Urothelium cell line (cell line): ENCODE measurements at regions not wholly inside any gene's neighbourhood (a gene's known extent, or its start where the extent isn't known, plus 50 kb on each side); places are given as distances from the start of the nearest gene placed in this dataset.

Experiments
- DNase-seq: peaks from one replicate; pipeline ENCODE4 v3.0.0; 2011; ENCODE audit warnings: low spot score, mixed read lengths
- FAIRE-seq: peaks from 2 replicates; lab custom pipeline; 2011; peaks lifted over from hg19 to GRCh38; lab: Jason Lieb, UNC

GRCh38 chr7:131190146-131190545 lies 137.5 kb upstream of the MKLN1 start:
- FAIRE-seq (no peak), DNase-seq (no peak)

- FAIRE-seq (no peak), DNase-seq (no peak)
These were observed 137.1 kb upstream of the MKLN1 start for GRCh38 chr7:131190581-131190980.

GRCh38 chr7:131194070-131194865 lies 133.4 kb upstream of the MKLN1 start:
- DNase-seq (no peak), FAIRE-seq (no peak)

GRCh38 chr7:131196803-131197202 lies 130.9 kb upstream of the MKLN1 start:
- FAIRE-seq: no peak
- DNase-seq: no peak

- no peak for FAIRE-seq
- peak; percentile 52 for DNase-seq
These were observed 129.6 kb upstream of the MKLN1 start for GRCh38 chr7:131197920-131198615.

- DNase-seq: no peak
- no peak for FAIRE-seq
These were observed 125.2 kb upstream of the MKLN1 start for GRCh38 chr7:131202451-131202850.

- FAIRE-seq (no peak), DNase-seq (no peak)
These were observed 124.2 kb upstream of the MKLN1 start for GRCh38 chr7:131203291-131203976.

DNA sequence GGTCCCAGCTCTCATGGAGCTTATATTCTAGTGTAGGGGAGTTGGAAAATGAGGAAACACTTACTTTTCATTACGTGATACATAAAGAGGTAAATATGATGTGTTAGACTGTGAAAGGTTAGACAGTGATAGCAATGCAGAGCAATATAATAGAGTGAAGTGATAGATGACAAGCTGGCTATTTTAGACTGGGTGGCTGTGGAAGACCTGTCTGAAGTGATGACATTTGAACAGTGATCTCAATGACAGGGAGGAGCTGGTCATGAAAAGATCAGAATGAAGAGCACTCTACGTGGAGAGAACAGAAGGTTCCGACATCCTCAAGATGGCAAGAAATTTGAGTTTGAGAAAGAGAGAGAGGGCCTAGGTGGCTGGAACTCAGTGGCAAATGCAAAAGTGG lies 118.9 kb upstream of the MKLN1 start:
- DNase-seq (no peak), FAIRE-seq (no peak)

- FAIRE-seq (no peak), DNase-seq (no peak)
These were observed 117.1 kb upstream of the MKLN1 start for GRCh38 chr7:131210618-131211017.

GRCh38 chr7:131211500-131211899 lies 116.2 kb upstream of the MKLN1 start:
- DNase-seq (no peak), FAIRE-seq (no peak)

GRCh38 chr7:131212114-131212513 lies 115.6 kb upstream of the MKLN1 start:
- DNase-seq: no peak
- no peak for FAIRE-seq

GRCh38 chr7:131218727-131219128 lies 108.9 kb upstream of the MKLN1 start:
- no peak for FAIRE-seq
- no peak for DNase-seq

GRCh38 chr7:131219312-131220041 lies 108.2 kb upstream of the MKLN1 start:
- FAIRE-seq: no peak

GRCh38 chr7:131221061-131221460 lies 106.6 kb upstream of the MKLN1 start:
- FAIRE-seq: no peak
- DNase-seq: no peak

More at GRCh38 chr7:131219312-131220041, 108.2 kb upstream of the MKLN1 start:
- no peak for DNase-seq

DNA sequence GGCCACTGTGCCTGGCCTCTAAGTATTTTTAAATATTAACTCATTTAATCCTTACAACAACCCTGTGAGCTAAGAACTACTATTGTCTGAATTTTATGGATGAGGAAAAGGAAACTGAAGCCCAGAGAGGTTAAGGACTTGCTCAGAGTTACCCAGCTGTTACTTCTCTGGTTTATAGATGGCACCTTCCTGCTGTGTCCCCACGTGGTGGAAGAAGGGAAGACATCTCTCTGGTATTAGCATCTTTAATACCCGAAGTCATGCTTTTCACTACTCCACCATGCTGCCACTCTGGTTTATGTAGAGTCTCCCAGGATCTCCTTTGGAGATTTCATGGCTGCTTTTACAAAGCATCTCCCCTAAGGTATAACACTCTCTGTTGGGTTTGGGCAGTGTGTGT lies 105.5 kb upstream of the MKLN1 start:
- no peak for FAIRE-seq
- DNase-seq: no peak

- no peak for FAIRE-seq
- no peak for DNase-seq
These were observed 104.5 kb upstream of the MKLN1 start for GRCh38 chr7:131223151-131223550.

DNA sequence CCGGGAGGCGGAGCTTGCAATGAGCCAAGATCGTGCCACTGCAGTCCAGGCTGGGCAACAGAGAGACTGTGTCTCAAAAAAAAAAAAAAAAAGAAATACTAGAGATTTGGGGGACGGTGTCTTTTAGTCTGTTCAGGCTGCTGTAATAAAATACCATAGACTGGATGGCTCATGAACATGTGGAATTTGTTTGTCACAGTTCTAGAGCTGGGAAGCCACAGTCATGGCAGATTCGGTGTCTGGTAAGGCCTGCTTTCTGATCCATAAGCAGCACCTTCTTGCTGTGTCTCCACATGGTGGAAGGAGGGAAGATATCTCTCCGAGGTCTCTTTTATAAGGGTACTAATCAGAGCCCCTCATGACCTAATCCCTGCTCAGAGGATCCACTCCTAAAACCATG lies 102.7 kb upstream of the MKLN1 start:
- FAIRE-seq: no peak
- no peak for DNase-seq

- DNase-seq: no peak
These were observed 101.8 kb upstream of the MKLN1 start for GRCh38 chr7:131225619-131226513.

DNA sequence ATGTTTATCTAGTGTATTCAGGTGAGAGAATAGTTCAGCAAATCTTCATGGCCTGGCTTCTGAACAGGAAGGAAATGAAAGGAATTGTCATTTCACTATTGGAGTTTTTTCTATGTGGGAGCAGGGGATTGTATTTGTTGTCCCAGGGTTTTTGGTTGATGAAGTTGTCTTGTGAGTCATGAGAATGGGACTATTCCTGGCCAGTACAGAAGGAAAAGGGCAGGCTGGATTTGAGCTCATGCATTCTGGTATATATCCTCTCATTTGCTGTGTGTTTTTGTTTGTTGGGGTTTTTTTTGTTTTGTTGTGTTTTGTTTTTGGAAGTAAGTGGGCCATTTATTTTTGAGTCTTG lies 101.2 kb upstream of the MKLN1 start:
- DNase-seq (no peak), FAIRE-seq (no peak)

More at GRCh38 chr7:131225619-131226513, 101.8 kb upstream of the MKLN1 start:
- FAIRE-seq: no peak
